CD14-positive monocyte (primary cell): ENCODE measurements at regions not wholly inside any gene's neighbourhood (a gene's known extent, or its start where the extent isn't known, plus 50 kb on each side); places are given as distances from the start of the nearest gene placed in this dataset.

Source experiments
- DNase-seq, 3 donors: peaks; one replicate each; pipeline ENCODE4 v3.0.0-alpha.2; 2011 to 2022
- H2AFZ ChIP-seq: 2 replicates; pipeline ENCODE4 v1.6.0; 2012; ENCODE audit warnings: mild to moderate bottlenecking, low read depth, low read length, inconsistent platforms; ENCODE audit not compliant: insufficient read depth, poor library complexity, severe bottlenecking
- H3K27ac ChIP-seq, 2 donors: 1 replicate in 1 of 2; 2 replicates in 1 of 2; pipeline ENCODE4 v1.5.1; 2012 to 2013; ENCODE audit warnings: low read length in 2 of 2, control low read depth in 1 of 2, inconsistent platforms in 1 of 2, low read depth in 1 of 2, mild to moderate bottlenecking in 1 of 2
- H3K27me3 ChIP-seq, 2 donors: one replicate each; pipeline versions ENCODE4 v1.6.0 to v1.6.1; 2011 to 2013; ENCODE audit warnings: low read length in 2 of 2; ENCODE audit not compliant: control insufficient read depth in 2 of 2, insufficient read depth in 2 of 2
- H3K36me3 ChIP-seq, 2 donors: replicated peaks in 1 of 2; 1 replicate in 1 of 2; 2 replicates in 1 of 2; pipeline versions ENCODE4 v1.5.1 to v1.6.1; 2012 to 2013; ENCODE audit warnings: low read length in 2 of 2, control low read depth in 1 of 2, inconsistent platforms in 1 of 2, mild to moderate bottlenecking in 1 of 2; ENCODE audit not compliant: insufficient read depth in 2 of 2, control insufficient read depth in 1 of 2
- H3K4me1 ChIP-seq, 2 donors: 1 replicate in 1 of 2; 2 replicates in 1 of 2; pipeline versions ENCODE4 v1.5.1 to v1.6.1; 2012 to 2013; ENCODE audit warnings: low read length in 2 of 2, control low read depth in 1 of 2, inconsistent platforms in 1 of 2, mild to moderate bottlenecking in 1 of 2, moderate library complexity in 1 of 2; ENCODE audit not compliant: insufficient read depth in 2 of 2, control insufficient read depth in 1 of 2
- H3K4me2 ChIP-seq: replicated peaks from 2 replicates; pipeline ENCODE3; 2012; ENCODE audit warnings: low read length, moderate library complexity, mild to moderate bottlenecking; ENCODE audit not compliant: poor library complexity, severe bottlenecking; ENCODE audit errors: extremely low read depth
- H3K4me3 ChIP-seq, 3 experiments: fragments of 200-600 bp in 1 of 3; sonication (generic) in 1 of 3; replicated peaks in 1 of 3; 1 replicate in 2 of 3; 2 replicates in 1 of 3; pipeline ENCODE4 v1.5.1; 2011 to 2013; ENCODE audit warnings: low read length in 3 of 3, mild to moderate bottlenecking in 3 of 3, control low read depth in 2 of 3, low read depth in 2 of 3, inconsistent platforms in 1 of 3, moderate library complexity in 1 of 3
- H3K79me2 ChIP-seq: 2 replicates; pipeline ENCODE4 v1.6.0; 2012; ENCODE audit warnings: mild to moderate bottlenecking, control low read depth, inconsistent platforms, low read length, moderate library complexity; ENCODE audit not compliant: insufficient read depth
- H3K9ac ChIP-seq: 2 replicates; pipeline ENCODE4 v1.6.0; 2017; ENCODE audit warnings: low read length, mild to moderate bottlenecking; ENCODE audit not compliant: insufficient read depth, poor library complexity, severe bottlenecking
- H3K9me3 ChIP-seq, 2 donors: replicated peaks in 1 of 2; 1 replicate in 1 of 2; 2 replicates in 1 of 2; pipeline versions ENCODE4 v1.5.1 to v1.6.1; 2012 to 2013; ENCODE audit warnings: low read length in 2 of 2, control low read depth in 1 of 2; ENCODE audit not compliant: control insufficient read depth in 1 of 2, insufficient read depth in 1 of 2
- H4K20me1 ChIP-seq: 2 replicates; pipeline ENCODE4 v1.6.0; 2012; ENCODE audit warnings: mild to moderate bottlenecking, low read length, control low read depth, moderate library complexity; ENCODE audit not compliant: insufficient read depth
- H3K27ac Mint-ChIP-seq, 7 donors: one replicate each; pipeline ENCODE4 v1.8.0; 2020; ENCODE audit warnings: mild to moderate bottlenecking in 7 of 7, mixed read lengths in 7 of 7, moderate library complexity in 6 of 7, inconsistent platforms in 2 of 7
- H3K27me3 Mint-ChIP-seq, 3 donors: one replicate each; pipeline ENCODE4 v1.8.0; 2021 to 2022; ENCODE audit warnings: low read depth in 3 of 3, mild to moderate bottlenecking in 3 of 3, mixed read lengths in 3 of 3, moderate library complexity in 3 of 3, inconsistent platforms in 1 of 3
- H3K36me3 Mint-ChIP-seq, 2 donors: one replicate each; pipeline ENCODE4 v1.8.0; 2020; ENCODE audit warnings: mixed read lengths in 2 of 2, inconsistent platforms in 1 of 2, mild to moderate bottlenecking in 1 of 2
- H3K4me1 Mint-ChIP-seq: one replicate; pipeline ENCODE4 v1.8.0; 2020; ENCODE audit warnings: mild to moderate bottlenecking, mixed read lengths
- H3K4me3 Mint-ChIP-seq, 2 donors: one replicate each; pipeline ENCODE4 v1.8.0; 2020; ENCODE audit warnings: mild to moderate bottlenecking in 2 of 2, mixed read lengths in 2 of 2, moderate library complexity in 1 of 2
- H3K9me3 Mint-ChIP-seq, 7 donors: one replicate each; pipeline ENCODE4 v1.8.0; 2020 to 2022; ENCODE audit warnings: mixed read lengths in 7 of 7, mild to moderate bottlenecking in 6 of 7, moderate library complexity in 6 of 7, inconsistent platforms in 2 of 7
- WGBS: methylation state at CpG from one replicate; pipeline ENCODE4 v1.1.5; 2013; ENCODE audit warnings: missing lambda C conversion rate; ENCODE audit not compliant: insufficient coverage; 5-methylcytosine and 5-hydroxymethylcytosine counted together
- intact Hi-C, 2 donors: fragments of 100-400 bp; cut with micrococcal nuclease; formaldehyde crosslinking; loops; one replicate each; pipeline versions ENCODE4 v1.15.0 to v1.15.1; 2023
- TF ChIP-seq, protein P1 (sequence below): fragments of 200-600 bp; IDR thresholded peaks from one replicate; pipeline ENCODE4 v1.8.0; 2022; ENCODE audit warnings: antibody characterized with exemption, mild to moderate bottlenecking

DNA sequence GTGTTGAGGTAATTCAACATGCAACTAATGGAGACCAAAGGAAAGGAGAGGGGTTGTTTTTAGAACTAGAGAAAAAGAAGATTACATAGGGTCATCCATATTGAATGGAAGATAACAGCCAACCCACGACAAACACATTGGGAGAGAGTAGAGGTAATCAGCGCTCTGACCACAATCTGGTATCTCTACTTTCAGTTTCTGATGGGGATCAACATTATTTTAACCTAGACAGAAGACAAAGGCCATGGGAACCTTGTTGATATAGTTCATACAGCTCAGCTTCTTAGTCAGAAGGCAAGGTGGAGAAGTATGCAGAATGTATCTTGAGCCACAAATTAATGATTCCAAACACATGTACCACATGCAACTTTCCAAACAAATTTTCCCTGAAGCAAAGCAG is 537.1 kb upstream of the ST8SIA4 start:
- no CpG with 5 or more reads among the region's 2 CpGs for WGBS
- Histone ChIP-seq H3K4me1 (no peaks in the 10 kb centered on the region), H3K27ac (no peak overlapping the region), H3K27me3 (no peaks in the 10 kb centered on the region), H3K9me3 (peaks cover 3 to 12% of the 10 kb centered on the region in 2 donors), H3K36me3 (no peaks in the 10 kb centered on the region), H3K4me2 (no peak overlapping the region), H2AFZ (no peak overlapping the region), H4K20me1 (no peaks in the 10 kb centered on the region), H3K9ac (no peak overlapping the region), H3K79me2 (no peaks in the 10 kb centered on the region), H3K4me3 (no peak overlapping the region)
- Mint-ChIP-seq H3K4me1 (no peaks in the 10 kb centered on the region), H3K4me3 (no peak overlapping the region), H3K36me3 (no peaks in the 10 kb centered on the region), H3K27me3 (no peaks in the 10 kb centered on the region), H3K27ac (no peak overlapping the region), H3K9me3 (peaks cover 9 to 20% (median 10%) of the 10 kb centered on the region in 7 donors)
- TF ChIP-seq, protein P1, sequence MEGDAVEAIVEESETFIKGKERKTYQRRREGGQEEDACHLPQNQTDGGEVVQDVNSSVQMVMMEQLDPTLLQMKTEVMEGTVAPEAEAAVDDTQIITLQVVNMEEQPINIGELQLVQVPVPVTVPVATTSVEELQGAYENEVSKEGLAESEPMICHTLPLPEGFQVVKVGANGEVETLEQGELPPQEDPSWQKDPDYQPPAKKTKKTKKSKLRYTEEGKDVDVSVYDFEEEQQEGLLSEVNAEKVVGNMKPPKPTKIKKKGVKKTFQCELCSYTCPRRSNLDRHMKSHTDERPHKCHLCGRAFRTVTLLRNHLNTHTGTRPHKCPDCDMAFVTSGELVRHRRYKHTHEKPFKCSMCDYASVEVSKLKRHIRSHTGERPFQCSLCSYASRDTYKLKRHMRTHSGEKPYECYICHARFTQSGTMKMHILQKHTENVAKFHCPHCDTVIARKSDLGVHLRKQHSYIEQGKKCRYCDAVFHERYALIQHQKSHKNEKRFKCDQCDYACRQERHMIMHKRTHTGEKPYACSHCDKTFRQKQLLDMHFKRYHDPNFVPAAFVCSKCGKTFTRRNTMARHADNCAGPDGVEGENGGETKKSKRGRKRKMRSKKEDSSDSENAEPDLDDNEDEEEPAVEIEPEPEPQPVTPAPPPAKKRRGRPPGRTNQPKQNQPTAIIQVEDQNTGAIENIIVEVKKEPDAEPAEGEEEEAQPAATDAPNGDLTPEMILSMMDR = no peak
- no peak for DNase-seq
- intact Hi-C loops = no loop called here

DNA sequence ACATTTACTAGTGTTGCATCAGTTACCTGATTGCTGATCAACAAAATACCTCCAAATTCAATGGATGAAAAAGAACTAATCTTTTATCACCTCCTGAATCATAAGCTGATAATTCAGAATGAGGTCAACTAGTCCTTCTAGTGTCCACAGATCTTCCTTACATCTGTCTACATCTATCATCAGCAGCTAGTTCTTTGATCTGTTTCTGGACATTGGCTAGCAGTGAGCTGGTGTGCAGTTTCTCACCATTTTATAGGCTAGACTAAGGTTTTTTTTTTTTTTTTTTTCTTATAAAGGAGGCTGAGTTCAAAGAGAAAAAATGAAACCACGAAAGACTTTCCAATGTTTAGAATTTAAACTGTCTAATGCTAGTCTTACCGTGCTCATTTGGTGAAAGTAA is 534.3 kb upstream of the ST8SIA4 start:
- Histone ChIP-seq H3K4me2 (no peak overlapping the region), H3K9me3 (peaks cover 3 to 8% of the 10 kb centered on the region in 2 donors), H3K27ac (no peak overlapping the region), H3K36me3 (no peaks in the 10 kb centered on the region), H2AFZ (no peak overlapping the region), H3K9ac (no peak overlapping the region), H4K20me1 (no peaks in the 10 kb centered on the region), H3K4me3 (no peak overlapping the region), H3K4me1 (no peaks in the 10 kb centered on the region), H3K79me2 (no peaks in the 10 kb centered on the region), H3K27me3 (no peaks in the 10 kb centered on the region)
- Mint-ChIP-seq H3K4me1 (no peaks in the 10 kb centered on the region), H3K36me3 (no peaks in the 10 kb centered on the region), H3K27me3 (no peaks in the 10 kb centered on the region), H3K4me3 (no peak overlapping the region), H3K27ac (no peak overlapping the region), H3K9me3 (peaks cover 0 to 12% (median 5%) of the 10 kb centered on the region in 7 donors)
- 84% methylated on average over 2 of the region's 2 CpGs for WGBS
- intact Hi-C loops = no loop called here
- TF ChIP-seq, protein P1 = no peak
- DNase-seq = no peak
